Transverse colon (tissue), 4 donors: ENCODE measurements at regions not wholly inside any gene's neighbourhood (a gene's known extent, or its start where the extent isn't known, plus 50 kb on each side); places are given as distances from the start of the nearest gene placed in this dataset.

Source experiments
- DNase-seq: peaks from one replicate; pipeline ENCODE4 v3.0.0-alpha.2; 2019
- H3K27ac ChIP-seq, 4 donors: fragments of 200-600 bp; sonication (generic); 2 replicates each; pipeline ENCODE4 v1.5.1; 2016 to 2018; ENCODE audit warnings: inconsistent platforms in 4 of 4
- H3K27me3 ChIP-seq: fragments of 200-600 bp; sonication (generic); 2 replicates; pipeline ENCODE4 v1.5.1; 2017; ENCODE audit warnings: inconsistent platforms
- H3K36me3 ChIP-seq, 4 donors: fragments of 200-600 bp; sonication (generic); 2 replicates each; pipeline ENCODE4 v1.5.1; 2017 to 2019; ENCODE audit warnings: inconsistent platforms in 4 of 4
- H3K4me1 ChIP-seq, 4 donors: fragments of 200-600 bp; sonication (generic); 2 replicates each; pipeline ENCODE4 v1.5.1; 2017 to 2020; ENCODE audit warnings: inconsistent platforms in 4 of 4
- H3K4me3 ChIP-seq, 4 donors: fragments of 200-600 bp; sonication (generic); 1 replicate in 1 of 4; 2 replicates in 3 of 4; pipeline versions ENCODE4 v1.5.1 to v1.6.1; 2017 to 2019; ENCODE audit warnings: inconsistent platforms in 4 of 4
- H3K9me3 ChIP-seq, 2 donors: fragments of 200-600 bp; sonication (generic); 2 replicates each; pipeline ENCODE4 v1.5.1; 2017 to 2019; ENCODE audit warnings: inconsistent platforms in 2 of 2
- EP300 ChIP-seq: sonication (generic); formaldehyde crosslinking; IDR thresholded peaks from one replicate; pipeline ENCODE4 v1.6.1; 2017; ENCODE audit warnings: antibody characterized with exemption, low read depth
- POLR2A ChIP-seq: fragments of 450-650 bp; IDR thresholded peaks from one replicate; pipeline ENCODE4 v1.6.1; 2016; ENCODE audit warnings: antibody characterized with exemption, mild to moderate bottlenecking, moderate library complexity
- POLR2AphosphoS5 ChIP-seq, 3 donors: sonication (generic); formaldehyde crosslinking; IDR thresholded peaks; one replicate each; pipeline ENCODE4 v1.6.1; 2016; ENCODE audit warnings: antibody characterized with exemption in 3 of 3
- WGBS, 2 donors: methylation state at CpG; one replicate each; pipeline ENCODE4 v1.1.5; 2018; ENCODE audit warnings: low coverage in 1 of 2; 5-methylcytosine and 5-hydroxymethylcytosine counted together
- in situ Hi-C, 4 donors: fragments of 200-750 bp; cut with MboI; loops; one replicate each; pipeline versions ENCODE4 v1.15.0 to v1.15.1; 2017; ENCODE audit warnings: low sequenced_read_pairs in 3 of 4, low pct_ligation_motif_present in 1 of 4, low pct_unique_long_range_greater_than_20kb in 1 of 4
- intact Hi-C: fragments of 100-400 bp; cut with DNase I; formaldehyde crosslinking; loops from one replicate; pipeline ENCODE4 v1.15.1; 2023; ENCODE audit warnings: low total_unique reads
- TF ChIP-seq, protein P1 (sequence below), 5 experiments: fragments of 200-600 bp in 3 of 5; fragments of 450-650 bp in 2 of 5; sonication (generic) in 3 of 5; IDR thresholded peaks; 1 replicate in 2 of 5; 2 replicates in 3 of 5; pipeline ENCODE4 v1.5.1; 2016 to 2017; ENCODE audit warnings: antibody characterized with exemption in 5 of 5, inconsistent platforms in 3 of 5, mild to moderate bottlenecking in 2 of 5, moderate library complexity in 1 of 5

- in situ Hi-C loops (no loop called here), intact Hi-C loops (no loop called here)
- H3K27me3 ChIP-seq: no peaks in the 10 kb centered on the region
- no peak overlapping the region for H3K4me3 ChIP-seq
- no peaks in the 10 kb centered on the region for H3K4me1 ChIP-seq
- no peak overlapping the region for H3K27ac ChIP-seq
- no peaks in the 10 kb centered on the region for H3K9me3 ChIP-seq
- 43 to 50% methylated on average over 1 of the region's 1 CpG for WGBS, 2 donors
- H3K36me3 ChIP-seq: no peaks in the 10 kb centered on the region
- no peak for TF ChIP-seq POLR2A
- no peak for TF ChIP-seq EP300
- no peak for TF ChIP-seq POLR2AphosphoS5 (IDR thresholded peaks at IDR 0.05)
- TF ChIP-seq, protein P1, sequence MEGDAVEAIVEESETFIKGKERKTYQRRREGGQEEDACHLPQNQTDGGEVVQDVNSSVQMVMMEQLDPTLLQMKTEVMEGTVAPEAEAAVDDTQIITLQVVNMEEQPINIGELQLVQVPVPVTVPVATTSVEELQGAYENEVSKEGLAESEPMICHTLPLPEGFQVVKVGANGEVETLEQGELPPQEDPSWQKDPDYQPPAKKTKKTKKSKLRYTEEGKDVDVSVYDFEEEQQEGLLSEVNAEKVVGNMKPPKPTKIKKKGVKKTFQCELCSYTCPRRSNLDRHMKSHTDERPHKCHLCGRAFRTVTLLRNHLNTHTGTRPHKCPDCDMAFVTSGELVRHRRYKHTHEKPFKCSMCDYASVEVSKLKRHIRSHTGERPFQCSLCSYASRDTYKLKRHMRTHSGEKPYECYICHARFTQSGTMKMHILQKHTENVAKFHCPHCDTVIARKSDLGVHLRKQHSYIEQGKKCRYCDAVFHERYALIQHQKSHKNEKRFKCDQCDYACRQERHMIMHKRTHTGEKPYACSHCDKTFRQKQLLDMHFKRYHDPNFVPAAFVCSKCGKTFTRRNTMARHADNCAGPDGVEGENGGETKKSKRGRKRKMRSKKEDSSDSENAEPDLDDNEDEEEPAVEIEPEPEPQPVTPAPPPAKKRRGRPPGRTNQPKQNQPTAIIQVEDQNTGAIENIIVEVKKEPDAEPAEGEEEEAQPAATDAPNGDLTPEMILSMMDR (IDR thresholded peaks at IDR 0.05): no peak
- DNase-seq: no peak
These were observed 476.2 kb downstream of the PCDH19 start for GRCh38 chrX:99933865-99934264.

- no peaks in the 10 kb centered on the region for H3K9me3 ChIP-seq
- no peak for DNase-seq
- H3K36me3 ChIP-seq: no peaks in the 10 kb centered on the region
- H3K4me1 ChIP-seq: no peaks in the 10 kb centered on the region
- WGBS, 2 donors: 28 to 43% methylated on average over 1 to 2 of the region's 2 CpGs
- in situ Hi-C loops: no loop called here
- no peaks in the 10 kb centered on the region for H3K27me3 ChIP-seq
- no peak overlapping the region for H3K27ac ChIP-seq
- no peak overlapping the region for H3K4me3 ChIP-seq
- intact Hi-C loops: no loop called here
- TF ChIP-seq EP300: no peak
These were observed 495.4 kb downstream of the PCDH19 start for GRCh38 chrX:99914635-99915034.

GRCh38 chrX:99913611-99914010 lies 496.5 kb downstream of the PCDH19 start:
- DNase-seq: no peak
- H3K27me3 ChIP-seq: no peaks in the 10 kb centered on the region
- intact Hi-C loops: no loop called here
- H3K36me3 ChIP-seq: no peaks in the 10 kb centered on the region
- no peaks in the 10 kb centered on the region for H3K9me3 ChIP-seq
- no peak overlapping the region for H3K27ac ChIP-seq
- in situ Hi-C loops: no loop called here
- no peak overlapping the region for H3K4me3 ChIP-seq
- no peaks in the 10 kb centered on the region for H3K4me1 ChIP-seq
- WGBS, 2 donors: 71 to 76% methylated on average over 2 to 5 of the region's 5 CpGs
- TF ChIP-seq POLR2A: no peak
- no peak for TF ChIP-seq EP300
- TF ChIP-seq, protein P1 (IDR thresholded peaks at IDR 0.05): no peak
- no peak for TF ChIP-seq POLR2AphosphoS5 (IDR thresholded peaks at IDR 0.05)

GRCh38 chrX:99909946-99910345 lies 500.1 kb downstream of the PCDH19 start:
- no peak overlapping the region for H3K27ac ChIP-seq
- no peaks in the 10 kb centered on the region for H3K9me3 ChIP-seq
- intact Hi-C loops (no loop called here), in situ Hi-C loops (no loop called here)
- no peaks in the 10 kb centered on the region for H3K27me3 ChIP-seq
- H3K36me3 ChIP-seq: no peaks in the 10 kb centered on the region
- no peak overlapping the region for H3K4me3 ChIP-seq
- 46% methylated on average over 1 of the region's 1 CpG; no CpG with 5 or more reads in 1 of the 2 donors for WGBS, 2 donors
- no peak for DNase-seq
- TF ChIP-seq, protein P1 (IDR thresholded peaks at IDR 0.05): no peak
- TF ChIP-seq EP300 (no peak), POLR2A (no peak), POLR2AphosphoS5 (IDR thresholded peaks at IDR 0.05) (no peak)
- no peaks in the 10 kb centered on the region for H3K4me1 ChIP-seq

DNA sequence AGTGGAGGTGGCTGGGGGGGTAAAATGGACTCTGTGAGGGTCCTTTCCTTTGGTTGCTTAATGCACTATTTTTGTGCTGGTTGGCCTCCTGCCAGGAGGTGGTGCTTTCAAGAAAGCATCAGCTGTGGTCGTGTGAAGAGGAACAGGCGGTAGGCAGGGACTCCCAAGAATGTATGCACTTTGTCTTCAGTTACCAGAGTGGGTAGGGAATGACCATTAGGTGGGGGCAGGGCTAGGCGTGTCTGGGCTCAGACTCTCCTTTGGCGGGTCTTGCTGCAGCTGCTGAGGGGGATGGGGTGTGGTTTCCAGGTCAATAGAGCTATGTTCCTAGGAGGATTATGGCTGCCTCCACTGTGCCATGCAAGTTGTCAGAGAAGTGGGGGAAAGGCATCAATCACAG lies 509.0 kb downstream of the PCDH19 start:
- no peak for DNase-seq
- no peak overlapping the region for H3K27ac ChIP-seq
- H3K4me3 ChIP-seq: no peak overlapping the region
- TF ChIP-seq EP300 (no peak), POLR2A (no peak), POLR2AphosphoS5 (IDR thresholded peaks at IDR 0.05) (no peak)
- TF ChIP-seq, protein P1 (IDR thresholded peaks at IDR 0.05): no peak
- H3K27me3 ChIP-seq: no peaks in the 10 kb centered on the region
- H3K36me3 ChIP-seq: no peaks in the 10 kb centered on the region
- WGBS, 2 donors: 57% methylated on average over 4 of the region's 4 CpGs; no CpG with 5 or more reads in 1 of the 2 donors
- no peaks in the 10 kb centered on the region for H3K9me3 ChIP-seq
- intact Hi-C loops: no loop called here
- no peaks in the 10 kb centered on the region for H3K4me1 ChIP-seq
- in situ Hi-C loops: no loop called here
